Right forelimb (tissue), 1 donor: ENCODE measurements at regions not wholly inside any gene's neighbourhood (a gene's known extent, or its start where the extent isn't known, plus 50 kb on each side); places are given as distances from the start of the nearest gene placed in this dataset.

Source experiments
- DNase-seq: peaks from one replicate; pipeline ENCODE4 v3.0.0-alpha.2; 2018

DNA sequence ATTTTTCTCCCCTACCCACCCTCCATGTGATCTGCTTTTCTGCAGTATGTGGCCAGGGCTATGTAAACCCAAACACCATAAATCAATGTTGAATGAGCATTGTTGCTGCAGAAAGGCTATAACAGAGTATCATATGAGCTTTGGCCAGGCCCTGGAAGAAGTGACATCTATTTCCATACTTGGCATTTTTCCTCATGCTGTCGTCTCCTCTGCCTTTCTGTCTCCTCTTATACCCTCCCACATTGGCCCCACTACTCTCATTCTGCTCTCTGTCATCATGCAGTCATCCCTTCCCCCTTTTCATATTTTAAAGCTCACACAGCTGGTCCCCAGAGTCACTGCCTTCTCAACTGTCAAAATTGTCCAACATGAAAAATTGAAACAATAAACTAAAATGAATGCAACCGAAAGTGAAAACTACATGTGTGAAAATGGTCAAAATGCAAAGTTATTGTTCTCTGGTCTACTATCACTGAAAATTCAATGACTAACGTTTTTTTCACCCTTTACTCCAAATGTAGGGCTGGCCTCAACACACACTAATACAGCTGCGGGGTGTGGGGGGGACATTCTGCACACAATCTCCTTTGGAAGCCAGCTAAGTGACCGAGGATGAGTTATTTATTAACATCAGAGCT, 290.7 kb upstream of the TMPO start:
- DNase-seq, result no peak

DNA sequence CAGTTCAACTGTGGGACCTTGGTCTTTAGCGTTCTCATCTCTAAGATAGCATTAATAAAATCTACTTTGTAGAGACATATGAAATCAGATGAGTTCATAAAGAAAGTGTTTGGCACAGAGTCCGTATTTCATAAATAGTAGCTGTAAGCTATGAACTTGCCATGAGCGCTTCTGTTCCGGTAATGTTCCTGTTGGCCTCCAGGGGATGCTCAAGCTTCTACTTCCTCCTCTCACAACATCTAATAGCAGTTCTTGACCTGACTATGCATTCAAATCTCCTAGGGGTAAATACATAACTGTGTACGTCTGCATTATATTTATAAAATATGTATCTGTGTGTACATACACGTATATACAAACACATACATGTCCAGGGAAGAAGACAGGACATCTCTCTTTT, 288.2 kb upstream of the TMPO start:
- no peak for DNase-seq

DNA sequence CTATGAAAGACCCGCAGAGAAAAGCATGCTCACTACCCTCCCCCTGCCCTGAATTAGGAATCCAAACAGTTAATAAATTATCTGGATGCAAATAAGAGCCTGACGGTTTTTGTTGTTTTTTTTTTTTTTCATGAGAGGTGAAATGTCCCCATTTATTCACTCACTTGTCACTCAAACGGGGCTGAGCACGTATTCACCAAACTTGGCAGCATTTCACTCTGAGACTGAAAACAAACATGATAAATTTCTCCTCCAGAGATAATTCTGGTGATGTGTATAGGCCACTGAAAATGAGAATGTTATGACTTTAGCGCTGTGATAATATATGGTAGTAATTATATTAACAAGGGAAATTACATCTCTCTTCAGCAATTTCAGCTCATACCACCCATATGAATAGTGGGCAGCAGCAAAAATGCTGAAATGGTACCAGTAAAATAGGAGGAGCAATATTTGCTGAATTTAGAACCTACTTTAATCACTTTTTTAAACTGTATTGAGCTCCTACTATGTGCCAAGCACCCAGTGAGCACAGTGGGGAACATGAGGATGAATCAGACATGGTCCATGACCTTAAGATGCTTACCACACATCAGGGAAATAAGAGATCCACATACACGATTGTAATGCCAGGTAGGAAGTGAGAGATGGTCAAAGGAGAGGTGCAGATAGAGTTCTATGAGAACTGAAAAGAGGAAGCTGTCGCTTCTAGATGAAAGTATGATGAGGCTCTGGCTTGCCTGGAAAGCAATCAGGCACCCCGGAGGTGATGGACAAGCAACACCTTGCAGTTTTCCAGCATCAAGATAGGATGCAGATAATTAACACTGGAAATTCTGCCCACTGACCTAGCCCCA, 286.5 kb upstream of the TMPO start:
- no peak for DNase-seq

DNA sequence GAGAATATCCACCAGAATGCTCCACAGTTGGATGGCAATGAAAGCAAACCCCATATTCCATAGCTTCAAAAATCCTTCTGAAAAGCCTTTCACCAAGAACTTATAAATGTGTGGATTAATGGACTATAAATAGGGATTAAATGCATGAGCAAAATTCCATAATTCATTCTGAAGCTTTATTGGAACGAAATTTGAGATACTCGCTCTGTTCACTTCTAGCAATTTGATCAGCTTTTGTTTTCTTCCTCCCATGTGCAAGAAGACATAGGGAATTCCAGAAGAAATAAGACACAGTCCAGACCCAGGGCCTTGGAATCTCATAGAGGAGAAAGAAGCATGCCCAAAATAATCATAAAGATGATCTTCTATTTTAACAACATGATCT, 285.9 kb upstream of the TMPO start:
- DNase-seq, result no peak

DNA sequence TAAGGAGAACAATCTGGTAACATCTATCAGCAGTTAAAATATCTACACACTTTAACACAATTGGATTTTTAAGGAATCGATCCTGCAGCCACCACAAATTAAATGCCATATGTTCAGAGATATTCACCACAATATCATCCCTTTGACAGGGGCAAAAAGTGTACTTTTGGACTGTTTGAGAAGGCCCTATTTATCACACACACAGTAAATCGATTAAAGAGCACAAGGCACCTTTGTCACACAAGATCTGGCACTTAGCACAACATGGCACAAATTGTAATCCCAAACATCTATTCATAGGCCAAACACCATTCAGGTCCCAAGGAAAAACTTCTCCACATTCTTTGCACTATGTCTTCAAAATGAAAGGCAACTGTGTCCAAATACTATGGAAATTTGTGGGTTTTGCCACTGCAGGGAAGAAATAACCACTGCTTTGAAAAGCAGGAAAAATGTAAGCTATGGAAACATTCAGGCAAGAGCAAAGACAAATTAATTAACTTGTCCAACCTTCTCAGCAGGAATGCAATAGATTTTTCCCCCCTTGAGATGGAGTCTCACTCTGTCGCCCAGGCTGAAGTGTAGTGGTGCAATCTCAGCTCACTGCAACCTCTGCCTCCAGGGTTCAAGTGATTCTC, 282.5 kb upstream of the TMPO start:
- DNase-seq, result no peak

DNA sequence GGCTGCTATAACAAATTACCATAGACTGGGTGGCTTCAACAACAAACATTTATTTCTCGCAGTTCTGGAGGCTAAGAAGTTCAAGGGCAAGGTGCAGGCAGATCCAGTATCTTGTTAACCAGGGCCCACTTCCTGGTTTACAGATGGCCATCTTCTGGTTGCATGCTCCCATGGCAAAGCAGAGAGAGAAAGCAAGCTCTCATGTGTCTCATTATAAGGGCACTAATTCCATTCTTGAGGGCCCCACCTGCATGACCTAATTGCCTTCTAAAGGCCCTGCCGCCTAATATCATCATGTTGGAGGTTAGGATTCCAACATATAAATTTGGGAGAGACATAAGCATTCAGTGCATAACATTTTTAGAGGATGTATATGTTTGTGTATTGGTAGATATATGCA, 280.1 kb upstream of the TMPO start:
- DNase-seq, result no peak

DNA sequence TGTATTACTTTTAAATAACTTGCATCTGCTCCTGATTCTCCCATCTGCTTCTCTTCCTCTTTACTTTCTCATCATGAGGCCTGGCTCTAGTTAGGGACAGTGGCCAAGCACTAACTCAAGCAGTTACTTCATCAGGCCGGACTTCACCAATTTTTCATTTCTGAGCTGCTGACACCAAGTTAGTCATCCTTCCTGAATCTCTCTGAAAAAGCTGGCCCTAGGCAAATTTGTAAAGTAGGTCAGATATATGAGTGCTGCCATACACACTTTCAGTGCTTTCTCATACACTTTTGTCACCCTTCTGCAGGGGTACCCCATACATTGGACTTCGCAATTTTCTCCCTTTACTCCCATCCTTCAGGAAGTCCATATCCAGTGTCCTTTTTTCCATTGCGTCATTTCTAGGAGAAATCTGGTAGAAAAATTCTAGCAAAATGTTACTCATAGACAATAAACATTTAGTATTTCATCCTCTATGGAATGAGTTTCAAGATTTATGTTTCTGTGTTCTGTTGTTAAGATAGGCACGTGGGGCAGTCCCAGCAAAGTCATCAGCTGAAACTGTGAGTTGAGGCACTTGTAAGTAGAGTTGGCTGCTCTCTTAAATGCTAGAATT, 276.8 kb upstream of the TMPO start:
- DNase-seq, result no peak

DNA sequence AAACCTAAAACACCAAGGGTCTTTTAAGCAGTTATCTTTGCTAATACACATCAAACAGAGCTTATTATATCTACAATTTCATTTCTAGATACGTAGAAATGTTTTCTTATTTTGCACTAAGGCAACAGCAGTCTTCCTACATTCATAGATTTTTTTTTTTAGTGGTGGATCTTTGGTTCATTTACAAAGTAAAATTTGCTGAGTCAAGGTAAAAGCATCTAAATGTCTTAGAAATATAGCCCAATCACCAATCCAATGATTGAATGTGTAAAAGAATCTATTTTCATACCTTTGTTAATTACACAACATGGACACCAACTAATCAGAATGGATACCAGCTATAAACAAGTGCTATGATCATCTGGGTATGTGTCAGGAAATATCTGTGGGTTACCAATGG, 272.2 kb upstream of the TMPO start:
- DNase-seq, result no peak

DNA sequence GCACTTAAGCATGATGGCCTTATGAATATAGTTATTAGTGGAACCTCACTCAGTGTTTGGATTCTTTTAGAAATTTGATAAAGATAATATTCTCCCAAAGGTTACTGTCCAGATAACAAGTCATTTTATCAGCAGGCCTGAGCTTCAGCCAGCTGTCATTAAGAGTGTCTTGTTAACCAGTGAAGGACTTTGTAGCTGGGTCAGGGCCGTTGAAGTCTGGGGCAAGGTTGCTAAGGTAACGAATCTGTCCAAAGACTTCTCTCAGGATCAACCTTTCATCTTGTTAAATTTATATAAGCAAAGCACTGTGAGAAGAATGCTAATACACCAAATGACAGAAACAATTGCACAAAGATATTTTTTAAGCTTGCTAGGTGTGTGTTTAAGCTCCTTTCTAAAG, 271.3 kb upstream of the TMPO start:
- DNase-seq, result no peak

DNA sequence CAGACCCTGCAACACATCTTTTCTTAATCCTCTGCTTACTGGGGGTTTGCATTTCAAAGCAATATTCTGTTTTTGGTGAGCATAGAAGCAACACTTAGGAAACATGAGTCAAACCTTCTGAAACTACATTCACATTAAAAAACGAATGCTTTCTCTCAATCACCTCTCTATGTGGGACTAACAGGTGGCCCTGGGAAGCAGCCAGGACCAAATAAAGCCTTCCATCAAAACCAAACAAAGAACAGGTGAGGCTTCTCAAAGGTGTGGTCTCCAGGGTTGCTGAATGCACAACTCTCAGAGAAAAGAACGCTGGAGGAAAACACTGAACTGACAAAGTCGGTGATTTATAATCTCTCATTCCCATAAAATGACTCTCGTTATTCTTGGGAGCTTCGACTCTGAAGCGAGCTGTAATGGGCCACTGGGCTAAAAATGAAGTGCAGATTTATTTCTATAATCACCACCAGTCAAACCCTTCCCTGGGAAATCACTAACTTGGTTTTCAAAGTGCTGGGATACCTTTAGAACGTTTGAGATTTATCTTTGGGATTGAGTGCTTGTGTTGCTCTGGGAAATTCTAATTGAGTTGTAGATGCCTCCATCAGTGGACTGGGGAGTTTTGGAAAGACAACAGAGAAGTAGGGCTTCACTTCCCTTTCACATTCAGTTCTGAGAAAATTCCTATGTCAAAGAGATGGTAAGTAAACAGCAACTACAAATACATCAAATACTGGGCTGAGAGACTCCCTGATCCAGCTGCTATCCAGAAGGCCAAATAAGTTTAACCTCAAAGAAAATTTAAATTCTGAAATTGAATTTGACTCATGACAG, 262.0 kb upstream of the TMPO start:
- DNase-seq, result no peak

DNA sequence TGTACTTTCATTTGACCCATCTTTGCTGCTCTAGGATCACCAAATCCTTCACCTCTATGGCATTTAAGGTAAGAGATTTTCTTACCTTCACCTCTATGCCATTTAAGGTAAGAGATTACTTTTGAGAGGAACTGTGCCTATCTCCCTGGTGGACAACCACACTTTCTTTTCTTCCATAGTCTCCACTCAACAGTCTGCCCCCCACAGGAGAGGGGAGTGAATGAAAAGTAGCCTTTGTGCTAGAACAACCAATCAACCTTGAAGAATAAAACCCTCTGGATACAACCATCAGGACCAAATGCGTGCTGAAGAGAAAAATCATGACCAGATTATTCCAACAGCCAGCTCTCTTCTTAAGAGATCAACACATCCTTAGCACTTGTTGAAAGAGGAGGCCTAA, 258.6 kb upstream of the TMPO start:
- no peak for DNase-seq

DNA sequence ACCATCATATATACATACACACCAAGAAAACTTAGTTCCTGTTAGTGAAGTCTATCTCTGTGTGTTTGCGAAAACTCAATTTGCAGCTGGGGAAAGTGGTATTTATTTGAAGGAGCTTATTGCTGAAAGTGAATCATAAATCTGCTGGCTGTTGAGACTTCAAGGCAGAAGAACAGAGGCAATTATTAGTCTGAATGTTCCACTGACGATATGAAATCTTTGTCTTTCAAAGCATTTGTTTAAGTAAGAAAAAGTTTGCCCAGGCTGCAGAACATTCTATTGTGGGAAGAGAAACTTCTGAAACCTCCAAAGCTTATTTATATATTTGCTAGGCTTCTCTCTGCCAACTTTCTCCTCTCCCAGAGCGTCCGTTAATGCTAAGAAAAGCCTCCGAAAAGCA, 255.7 kb upstream of the TMPO start:
- DNase-seq, result no peak

DNA sequence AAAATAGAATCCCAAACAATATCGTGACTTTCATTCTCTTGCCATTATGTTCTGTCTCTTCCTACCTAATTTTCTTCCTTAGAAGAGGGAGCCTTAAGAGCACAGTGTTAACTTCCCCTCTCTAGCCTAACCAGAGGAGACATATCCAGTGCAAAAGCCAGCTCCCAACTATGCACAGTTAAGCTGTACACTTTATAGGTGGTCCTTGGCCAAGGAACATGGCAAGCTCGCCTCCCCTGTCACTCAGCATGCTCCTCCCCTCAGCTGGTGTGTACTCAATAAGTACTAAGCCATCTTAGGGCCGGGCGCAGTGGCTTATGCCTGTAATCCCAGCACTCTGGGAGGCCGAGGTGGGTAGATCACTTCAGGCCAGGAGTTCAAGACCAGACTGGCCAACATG, 255.1 kb upstream of the TMPO start:
- no peak for DNase-seq

DNA sequence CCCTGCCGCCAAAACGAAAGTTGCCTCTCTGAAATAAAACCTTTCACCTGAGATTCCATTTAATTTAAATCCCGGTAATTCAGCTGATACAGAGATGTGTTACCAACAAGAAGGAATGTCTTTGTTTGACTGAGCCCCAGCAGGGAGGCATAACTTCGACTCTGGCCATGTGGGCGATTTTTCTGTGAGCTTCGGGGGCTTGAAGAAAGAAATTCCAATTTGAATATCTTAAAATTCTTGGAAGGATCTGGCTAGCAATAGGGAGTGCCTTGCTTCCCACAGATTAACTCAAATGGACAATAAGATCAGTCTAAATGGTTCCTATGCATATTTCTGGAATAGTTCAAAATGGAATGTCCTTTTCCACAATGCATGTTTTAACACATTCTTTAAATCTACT, 252.5 kb upstream of the TMPO start:
- no peak for DNase-seq

DNA sequence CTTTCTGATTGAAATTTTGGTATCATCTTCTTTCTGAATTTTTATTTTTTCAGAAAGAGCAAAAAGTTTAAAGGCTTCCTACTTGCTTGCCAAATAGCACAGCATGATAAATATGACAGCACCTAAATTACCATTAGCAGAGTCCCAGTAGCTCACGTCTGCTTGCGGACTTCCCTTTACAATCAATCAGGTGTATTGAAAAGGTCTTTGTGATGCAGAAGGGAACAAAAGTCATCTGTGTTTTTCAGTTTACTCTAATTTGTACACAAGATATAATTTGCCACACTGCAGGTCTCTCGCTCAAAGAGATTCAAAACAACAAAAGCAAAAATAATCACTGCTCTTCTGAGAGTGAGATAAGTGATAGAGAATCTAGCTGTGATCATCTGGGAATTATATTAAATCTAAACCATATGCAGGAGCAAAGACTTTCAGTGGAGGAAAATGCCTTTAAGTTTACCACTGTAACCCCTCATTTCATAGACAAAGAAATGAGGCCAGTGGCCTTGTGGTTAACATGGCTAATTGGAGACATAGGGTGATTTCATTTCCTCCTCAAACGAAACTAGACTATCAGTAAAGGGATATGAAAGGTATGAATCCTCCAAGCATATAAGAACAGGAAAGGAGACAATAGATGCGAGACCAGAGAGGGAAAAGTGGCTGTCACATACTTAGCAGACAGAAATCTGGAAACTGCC, 240.8 kb upstream of the TMPO start:
- DNase-seq, result no peak

DNA sequence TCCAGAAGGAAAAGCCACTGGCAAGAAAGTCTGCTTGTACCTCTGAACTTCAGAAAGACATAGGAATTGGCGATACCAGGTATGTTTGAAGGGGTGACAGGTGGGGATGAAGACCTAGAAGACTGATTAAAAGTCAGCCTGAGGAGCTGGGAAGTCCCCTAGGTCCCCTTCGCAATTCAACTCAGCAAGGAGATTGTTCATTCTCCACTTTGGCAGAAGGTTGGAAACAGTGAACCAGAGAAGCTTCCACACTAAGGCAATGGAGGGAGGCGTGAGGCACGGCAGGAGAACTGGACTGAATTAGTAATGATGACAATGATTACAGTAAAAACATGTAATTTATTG, 240.3 kb upstream of the TMPO start:
- DNase-seq, result no peak

DNA sequence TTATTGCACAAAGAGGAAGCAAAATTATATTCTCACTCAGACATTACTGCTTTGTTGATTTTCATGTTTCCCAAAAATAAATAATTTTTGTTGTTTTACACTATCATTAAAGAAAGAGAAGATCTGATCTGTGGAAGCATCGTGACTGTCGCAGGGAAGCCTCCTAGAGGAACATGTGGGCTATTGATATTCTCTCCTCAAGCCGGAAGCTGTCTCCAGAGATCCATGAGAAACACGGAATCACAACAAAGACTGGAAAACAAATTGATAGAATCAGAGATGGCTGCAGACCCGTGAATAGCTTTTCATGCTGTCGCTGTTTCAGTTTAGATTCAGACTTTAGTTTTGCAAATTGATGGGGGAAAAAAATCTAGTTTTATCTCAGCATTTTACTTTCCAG, 235.2 kb upstream of the TMPO start:
- DNase-seq, result no peak

DNA sequence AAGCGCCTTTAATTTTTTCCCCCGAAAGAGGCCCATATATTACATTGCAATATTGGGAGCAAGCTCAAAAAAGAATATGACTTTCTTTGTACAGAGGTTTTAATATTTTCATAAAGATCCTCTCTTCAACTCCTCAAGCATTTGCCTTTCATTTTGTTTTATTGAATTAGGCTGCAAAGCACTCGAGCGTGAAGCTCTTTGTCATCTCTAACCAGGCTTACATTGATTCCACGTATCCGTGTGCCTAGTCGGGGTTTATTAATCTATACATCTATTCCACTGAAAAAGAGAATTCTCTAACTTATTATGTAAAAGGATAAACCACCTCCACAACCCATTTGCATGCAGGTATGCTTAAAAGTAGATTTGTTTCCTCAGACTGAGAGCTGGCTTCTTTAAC, 234.8 kb upstream of the TMPO start:
- no peak for DNase-seq

DNA sequence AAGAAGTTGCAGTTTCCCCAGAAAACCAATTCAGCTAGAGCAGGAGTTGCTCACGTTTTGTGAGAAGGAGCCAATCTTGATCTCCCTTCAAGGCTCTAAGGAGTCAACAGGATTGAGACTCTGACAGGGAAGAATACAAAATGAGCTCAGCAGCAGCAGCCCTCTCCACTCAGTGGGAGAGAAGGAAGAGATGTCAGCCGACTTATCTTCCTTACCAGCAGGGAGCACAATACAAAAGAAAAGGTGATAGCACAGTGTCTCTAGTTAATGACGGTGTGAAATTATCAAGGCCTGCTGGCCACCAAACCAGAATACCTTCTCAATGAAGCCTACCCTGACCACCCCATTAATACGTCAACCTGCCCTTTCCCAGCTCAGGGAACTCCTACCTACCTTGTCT, 223.6 kb upstream of the TMPO start:
- no peak for DNase-seq

DNA sequence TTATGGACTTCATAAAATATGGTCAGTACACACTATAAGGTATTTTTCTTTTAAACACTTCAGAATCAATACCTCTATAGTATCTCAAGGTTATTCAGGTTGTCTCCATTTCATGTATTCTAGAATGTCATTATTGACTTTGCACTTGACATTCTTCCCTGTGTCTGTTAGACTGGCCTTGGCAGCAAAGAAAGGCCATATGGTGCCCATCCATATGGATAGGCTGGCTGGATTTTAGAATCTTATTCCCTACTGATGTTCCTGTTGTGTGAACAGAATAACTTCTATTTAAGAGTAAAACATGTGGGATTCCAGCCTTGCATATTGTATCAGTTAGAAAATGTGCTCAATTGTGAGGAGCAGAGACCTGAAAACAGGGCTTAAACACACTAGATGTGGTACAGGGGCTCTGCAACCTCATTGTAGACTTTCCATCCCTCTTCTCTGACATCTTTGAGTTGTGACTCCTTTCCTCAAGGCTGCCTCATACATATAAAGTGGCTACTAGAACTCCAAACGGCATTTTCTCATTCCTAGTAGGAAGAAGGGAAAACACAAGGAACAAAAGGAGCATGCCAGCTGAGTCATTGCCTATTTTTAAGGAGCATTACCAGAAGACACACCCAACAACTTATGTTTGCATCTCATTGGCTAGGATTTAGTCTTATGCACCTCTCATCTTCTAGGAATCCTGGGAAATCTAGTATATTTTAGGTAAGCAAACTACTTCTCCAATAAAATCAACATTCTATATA, 221.2 kb upstream of the TMPO start:
- no peak for DNase-seq

DNA sequence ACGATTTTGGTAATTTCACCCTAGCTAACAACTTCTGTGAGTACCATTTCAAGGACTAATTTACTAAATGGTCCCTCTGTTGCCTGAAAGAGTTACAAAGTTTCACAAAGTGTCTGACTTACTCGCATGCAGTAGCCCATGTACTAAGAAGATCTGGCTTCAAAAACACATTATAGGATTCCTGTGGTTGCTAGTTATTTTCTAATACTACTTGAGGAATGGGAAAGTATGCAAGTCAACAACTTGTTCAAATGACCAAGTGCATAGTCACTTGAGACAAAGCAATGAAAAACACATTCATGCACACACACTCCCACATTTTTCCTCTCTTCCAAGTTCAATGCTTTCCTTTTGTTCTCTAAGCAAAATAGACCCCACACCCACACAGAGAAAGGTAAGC, 219.7 kb upstream of the TMPO start:
- DNase-seq, result no peak
